Brain microvascular endothelial cell (primary cell): ENCODE measurements at regions not wholly inside any gene's neighbourhood (a gene's known extent, or its start where the extent isn't known, plus 50 kb on each side); places are given as distances from the start of the nearest gene placed in this dataset.

Experiments
- DNase-seq: peaks from one replicate; pipeline ENCODE4 v3.0.0-alpha.2; 2020
- H3K27ac ChIP-seq: fragments of 250-450 bp; sonication (Bioruptor Pico); 2 replicates; pipeline ENCODE4 v1.5.1; 2020; ENCODE audit warnings: mild to moderate bottlenecking, moderate library complexity
- H3K27me3 ChIP-seq: fragments of 250-450 bp; sonication (Bioruptor Pico); replicated peaks from 2 replicates; pipeline ENCODE4 v1.5.1; 2020; ENCODE audit warnings: mild to moderate bottlenecking
- H3K36me3 ChIP-seq: fragments of 250-450 bp; sonication (Bioruptor Pico); replicated peaks from 2 replicates; pipeline ENCODE4 v1.5.1; 2020; ENCODE audit warnings: mild to moderate bottlenecking
- H3K4me3 ChIP-seq: 2 replicates; pipeline ENCODE4 v1.5.1; 2011; ENCODE audit warnings: low read depth, mild to moderate bottlenecking, control low read depth, low read length, moderate library complexity
- in situ Hi-C: cut with HindIII; loops from 2 replicates; pipeline ENCODE4 v1.10.0; 2017; ENCODE audit warnings: low sequenced_read_pairs, low pct_ligation_motif_present
- TF ChIP-seq, protein P1 (sequence below): IDR thresholded peaks from 2 replicates; pipeline ENCODE4 v1.5.1; 2011; ENCODE audit warnings: low read depth, mild to moderate bottlenecking, moderate library complexity, low read length, control low read depth, inconsistent platforms; ENCODE audit errors: missing control alignments

DNA sequence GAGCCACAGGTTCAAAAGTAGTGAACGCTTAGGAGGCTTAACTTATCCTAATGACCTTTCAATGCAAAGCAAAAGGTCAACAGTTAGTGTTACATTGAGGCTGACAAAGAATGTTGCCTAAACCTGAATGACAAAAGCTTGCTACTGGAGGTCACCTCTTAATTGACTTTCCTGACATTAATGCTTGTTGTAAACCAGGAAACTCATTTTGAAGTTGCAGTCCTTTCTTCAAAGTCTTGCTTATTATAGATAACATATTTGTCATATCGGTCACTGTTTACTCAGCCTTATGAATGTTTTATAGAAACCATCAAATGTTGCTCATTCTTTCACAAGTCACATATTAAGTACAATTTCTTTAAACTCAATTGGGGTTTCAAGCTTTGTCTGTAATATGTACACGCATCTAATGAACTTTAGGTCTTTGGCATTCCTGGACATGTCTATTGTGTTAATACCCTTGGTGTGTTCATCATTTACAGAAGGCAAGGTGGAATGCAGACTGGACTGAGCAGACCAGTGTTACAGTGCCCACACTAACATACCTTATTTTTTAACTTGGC lies 488.2 kb upstream of the NECTIN3 start:
- in situ Hi-C loops = no loop called here
- H3K36me3 ChIP-seq = no peaks in the 10 kb centered on the region
- TF ChIP-seq, protein P1, sequence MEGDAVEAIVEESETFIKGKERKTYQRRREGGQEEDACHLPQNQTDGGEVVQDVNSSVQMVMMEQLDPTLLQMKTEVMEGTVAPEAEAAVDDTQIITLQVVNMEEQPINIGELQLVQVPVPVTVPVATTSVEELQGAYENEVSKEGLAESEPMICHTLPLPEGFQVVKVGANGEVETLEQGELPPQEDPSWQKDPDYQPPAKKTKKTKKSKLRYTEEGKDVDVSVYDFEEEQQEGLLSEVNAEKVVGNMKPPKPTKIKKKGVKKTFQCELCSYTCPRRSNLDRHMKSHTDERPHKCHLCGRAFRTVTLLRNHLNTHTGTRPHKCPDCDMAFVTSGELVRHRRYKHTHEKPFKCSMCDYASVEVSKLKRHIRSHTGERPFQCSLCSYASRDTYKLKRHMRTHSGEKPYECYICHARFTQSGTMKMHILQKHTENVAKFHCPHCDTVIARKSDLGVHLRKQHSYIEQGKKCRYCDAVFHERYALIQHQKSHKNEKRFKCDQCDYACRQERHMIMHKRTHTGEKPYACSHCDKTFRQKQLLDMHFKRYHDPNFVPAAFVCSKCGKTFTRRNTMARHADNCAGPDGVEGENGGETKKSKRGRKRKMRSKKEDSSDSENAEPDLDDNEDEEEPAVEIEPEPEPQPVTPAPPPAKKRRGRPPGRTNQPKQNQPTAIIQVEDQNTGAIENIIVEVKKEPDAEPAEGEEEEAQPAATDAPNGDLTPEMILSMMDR = no peak
- H3K27ac ChIP-seq = no peak overlapping the region
- no peaks in the 10 kb centered on the region for H3K27me3 ChIP-seq
- DNase-seq = no peak
- no peak overlapping the region for H3K4me3 ChIP-seq

- TF ChIP-seq, protein P1 = no peak
- Histone ChIP-seq H3K36me3 (no peaks in the 10 kb centered on the region), H3K27ac (no peak overlapping the region), H3K27me3 (no peaks in the 10 kb centered on the region), H3K4me3 (no peak overlapping the region)
- no peak for DNase-seq
- in situ Hi-C loops = no loop called here
These were observed 482.7 kb upstream of the NECTIN3 start for GRCh38 chr3:110588906-110589305.

- TF ChIP-seq, protein P1 = no peak
- no peak for DNase-seq
- no peak overlapping the region for H3K27ac ChIP-seq
- no peaks in the 10 kb centered on the region for H3K27me3 ChIP-seq
- no peak overlapping the region for H3K4me3 ChIP-seq
- H3K36me3 ChIP-seq = no peaks in the 10 kb centered on the region
- in situ Hi-C loops = no loop called here
These were observed 482.3 kb upstream of the NECTIN3 start for GRCh38 chr3:110589341-110589740.

DNA sequence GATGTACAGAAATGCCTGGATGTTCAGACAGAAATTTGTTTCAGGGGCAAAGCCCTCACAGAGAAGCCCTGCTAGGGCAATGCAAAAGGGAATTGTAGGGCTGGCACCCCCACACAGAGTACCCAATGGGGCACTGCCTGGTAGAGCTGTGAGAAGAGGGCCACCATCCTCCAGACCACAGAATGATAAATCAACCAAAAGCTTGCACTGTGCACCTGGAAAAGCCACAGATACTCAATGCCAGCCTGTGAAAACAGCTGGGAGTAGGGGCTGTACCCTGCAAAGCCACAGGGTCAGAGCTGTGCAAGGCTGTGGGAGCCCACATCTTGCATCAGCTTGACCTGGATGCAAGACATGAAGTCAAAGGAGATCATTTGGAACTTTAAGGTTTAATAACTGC lies 477.9 kb upstream of the NECTIN3 start:
- Histone ChIP-seq H3K4me3 (no peak overlapping the region), H3K27me3 (no peaks in the 10 kb centered on the region), H3K27ac (no peak overlapping the region), H3K36me3 (no peaks in the 10 kb centered on the region)
- in situ Hi-C loops = no loop called here
- TF ChIP-seq, protein P1 = no peak
- no peak for DNase-seq

DNA sequence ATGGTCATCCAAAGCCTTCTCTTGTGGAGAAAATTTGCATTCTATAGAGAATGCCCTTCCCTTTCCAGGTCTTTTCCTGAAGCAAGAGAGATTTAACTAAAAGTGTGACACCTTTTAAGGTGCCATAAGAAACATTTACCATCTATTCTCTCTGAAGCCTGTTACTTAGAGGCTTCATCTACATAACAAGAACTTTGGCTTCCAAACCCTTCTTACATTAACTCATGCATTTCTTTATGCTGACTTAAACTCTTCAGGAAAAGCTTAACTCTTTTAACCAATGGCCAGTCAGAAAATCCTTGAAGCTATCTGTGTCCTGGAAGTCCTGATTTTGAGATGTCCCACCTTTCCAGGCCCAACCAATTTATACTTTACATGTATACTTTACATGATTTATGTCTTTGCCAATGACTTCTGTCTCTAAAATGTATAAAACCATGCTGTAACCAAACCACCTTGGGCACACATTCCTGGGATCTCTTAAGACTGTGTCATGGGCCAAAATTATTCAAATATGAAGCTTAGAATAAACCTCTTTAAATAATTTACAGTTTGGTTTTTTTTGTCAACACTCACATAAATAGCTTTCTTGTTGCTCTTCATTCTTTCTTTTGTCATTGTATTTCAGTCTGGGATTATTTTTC lies 472.6 kb upstream of the NECTIN3 start:
- Histone ChIP-seq H3K27ac (no peak overlapping the region), H3K27me3 (no peaks in the 10 kb centered on the region), H3K4me3 (no peak overlapping the region), H3K36me3 (no peaks in the 10 kb centered on the region)
- in situ Hi-C loops = no loop called here
- no peak for DNase-seq
- TF ChIP-seq, protein P1 = no peak

GRCh38 chr3:110608566-110608965 lies 463.1 kb upstream of the NECTIN3 start:
- TF ChIP-seq, protein P1 = no peak
- in situ Hi-C loops = no loop called here
- Histone ChIP-seq H3K27ac (no peak overlapping the region), H3K27me3 (no peaks in the 10 kb centered on the region), H3K4me3 (no peak overlapping the region), H3K36me3 (no peaks in the 10 kb centered on the region)
- DNase-seq = peak; percentile 3
